Rectal smooth muscle tissue (tissue), 1 donor: ENCODE measurements at regions not wholly inside any gene's neighbourhood (a gene's known extent, or its start where the extent isn't known, plus 50 kb on each side); places are given as distances from the start of the nearest gene placed in this dataset.
A peak's percentile ranks its signal among the peaks of the same experiment; 100 is the strongest.

Experiments used
- H3K27ac ChIP-seq: one replicate; pipeline ENCODE4 v1.7.0; 2013; ENCODE audit warnings: low read depth, low read length, inconsistent platforms
- H3K27me3 ChIP-seq: one replicate; pipeline ENCODE4 v1.7.0; 2013; ENCODE audit warnings: low read length; ENCODE audit not compliant: control insufficient read depth, insufficient read depth
- H3K36me3 ChIP-seq: one replicate; pipeline ENCODE4 v1.7.0; 2013; ENCODE audit warnings: low read length; ENCODE audit not compliant: control insufficient read depth, insufficient read depth
- H3K4me1 ChIP-seq: one replicate; pipeline ENCODE4 v1.7.0; 2013; ENCODE audit warnings: low read length; ENCODE audit not compliant: control insufficient read depth, insufficient read depth
- H3K4me3 ChIP-seq: one replicate; pipeline ENCODE4 v1.7.0; 2013; ENCODE audit warnings: low read length
- H3K9ac ChIP-seq: one replicate; pipeline ENCODE4 v1.7.0; 2013; ENCODE audit warnings: low read length

DNA sequence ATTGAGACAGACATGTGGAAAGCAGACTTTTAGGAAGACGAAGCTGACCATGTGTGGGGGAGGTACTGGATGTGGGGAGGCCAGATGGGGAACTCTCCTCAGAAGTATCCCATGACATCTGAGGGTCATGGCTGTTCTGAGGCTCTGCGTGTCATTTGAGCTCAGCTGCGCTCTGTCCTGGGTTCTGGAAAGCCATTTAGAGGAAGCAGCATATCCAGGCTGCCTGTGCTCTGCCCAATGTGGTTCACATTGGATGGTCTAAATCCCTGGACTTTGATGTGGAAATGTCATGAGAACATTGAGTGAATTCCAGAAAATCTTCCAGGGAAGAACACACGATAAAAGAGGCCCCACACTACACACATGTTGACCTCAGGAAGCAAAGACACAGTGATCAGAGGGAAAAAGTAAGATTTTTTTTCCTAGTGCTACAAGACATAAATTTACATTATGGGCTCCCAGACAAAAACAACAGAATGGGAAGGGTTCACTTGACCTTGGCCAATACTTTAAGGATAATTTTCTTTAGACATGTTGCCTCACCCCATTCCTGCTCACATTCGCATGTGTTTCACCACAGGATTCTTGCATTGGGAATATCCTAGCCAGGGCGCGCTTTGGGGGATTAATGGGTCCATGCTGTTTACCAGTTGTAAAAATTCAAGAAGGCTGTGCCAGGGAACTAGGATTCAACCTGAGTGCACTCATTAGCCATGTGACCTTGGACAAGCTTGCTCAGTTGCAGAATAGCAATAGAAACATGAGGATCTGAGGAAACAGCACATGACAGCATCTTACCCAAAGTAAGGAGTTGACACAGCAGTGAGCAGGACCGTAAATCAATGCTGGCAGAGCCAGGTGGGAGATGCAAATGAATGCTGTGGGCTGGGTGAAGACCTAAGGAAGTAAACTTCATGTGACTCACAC is 73.2 kb upstream of the C1QTNF7 start:
- no peaks in the 10 kb centered on the region for H3K36me3 ChIP-seq
- H3K9ac ChIP-seq: no peak overlapping the region
- H3K4me3 ChIP-seq: no peak overlapping the region
- no peaks in the 10 kb centered on the region for H3K4me1 ChIP-seq
- H3K27ac ChIP-seq: no peak overlapping the region
- H3K27me3 ChIP-seq: no peaks in the 10 kb centered on the region

GRCh38 chr4:15361529-15361928 is 66.3 kb upstream of the C1QTNF7 start:
- no peak overlapping the region for H3K9ac ChIP-seq
- no peak overlapping the region for H3K4me3 ChIP-seq
- H3K27ac ChIP-seq: no peak overlapping the region
- H3K4me1 ChIP-seq: no peaks in the 10 kb centered on the region
- H3K27me3 ChIP-seq: no peaks in the 10 kb centered on the region
- H3K36me3 ChIP-seq: no peaks in the 10 kb centered on the region

- Histone ChIP-seq H3K9ac (no peak overlapping the region), H3K4me1 (no peaks in the 10 kb centered on the region), H3K27me3 (no peaks in the 10 kb centered on the region), H3K4me3 (no peak overlapping the region), H3K36me3 (no peaks in the 10 kb centered on the region), H3K27ac (no peak overlapping the region)
Measured at GRCh38 chr4:15362541-15362940, 65.3 kb upstream of the C1QTNF7 start.

- Histone ChIP-seq H3K27me3 (no peaks in the 10 kb centered on the region), H3K4me3 (no peak overlapping the region), H3K4me1 (no peaks in the 10 kb centered on the region), H3K27ac (no peak overlapping the region), H3K36me3 (no peaks in the 10 kb centered on the region), H3K9ac (no peak overlapping the region)
Measured at GRCh38 chr4:15364183-15364582, 63.6 kb upstream of the C1QTNF7 start.

GRCh38 chr4:15365641-15366040 is 62.2 kb upstream of the C1QTNF7 start:
- Histone ChIP-seq H3K36me3 (no peaks in the 10 kb centered on the region), H3K9ac (no peak overlapping the region), H3K27ac (no peak overlapping the region), H3K4me1 (no peaks in the 10 kb centered on the region), H3K27me3 (no peaks in the 10 kb centered on the region), H3K4me3 (no peak overlapping the region)

GRCh38 chr4:15366721-15367120 is 61.1 kb upstream of the C1QTNF7 start:
- H3K4me3 ChIP-seq: no peak overlapping the region

DNA sequence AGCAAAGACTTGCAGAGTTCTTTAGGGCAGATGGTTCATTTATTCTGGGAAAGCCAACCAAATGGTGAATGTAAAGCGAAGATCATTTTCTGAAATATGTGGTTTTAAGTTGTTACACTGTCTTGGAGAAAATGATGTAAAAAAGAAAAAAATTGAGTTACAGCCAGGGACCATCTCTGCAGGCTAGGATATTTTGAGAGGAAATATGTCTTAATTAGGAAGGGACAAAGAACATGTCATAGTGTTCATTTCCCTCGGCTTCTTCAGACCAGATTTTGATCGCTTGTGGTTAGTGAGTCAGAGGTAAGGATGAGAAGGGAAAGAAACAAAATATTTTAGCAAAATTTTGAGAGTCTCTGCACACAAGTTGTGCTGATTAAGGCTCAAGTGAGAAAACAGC is 59.0 kb upstream of the C1QTNF7 start:
- Histone ChIP-seq H3K4me1 (no peaks in the 10 kb centered on the region), H3K4me3 (no peak overlapping the region), H3K36me3 (no peaks in the 10 kb centered on the region), H3K27me3 (no peaks in the 10 kb centered on the region), H3K9ac (no peak overlapping the region), H3K27ac (no peak overlapping the region)

More at GRCh38 chr4:15366721-15367120, 61.1 kb upstream of the C1QTNF7 start:
- Histone ChIP-seq H3K27me3 (no peaks in the 10 kb centered on the region), H3K36me3 (no peaks in the 10 kb centered on the region), H3K9ac (no peak overlapping the region), H3K4me1 (no peaks in the 10 kb centered on the region), H3K27ac (no peak overlapping the region)

DNA sequence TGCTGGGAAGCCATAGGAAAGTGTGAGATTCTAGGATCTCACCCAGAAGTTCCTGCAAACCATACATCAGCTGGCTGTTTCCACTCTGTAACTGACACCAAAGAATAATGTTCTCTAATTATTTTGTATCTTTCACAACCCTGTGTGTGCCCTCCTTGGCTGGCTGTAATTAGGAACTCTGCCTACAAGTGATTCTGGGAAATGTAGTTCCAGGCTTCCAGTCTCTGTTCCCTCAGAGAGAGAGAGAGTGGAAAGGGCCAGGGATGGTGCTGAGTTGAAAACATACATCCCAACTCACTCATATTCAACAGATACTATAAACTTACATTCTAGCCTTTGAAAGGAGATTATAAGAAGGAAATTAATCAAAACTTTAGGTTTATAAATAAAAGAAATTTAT is 57.5 kb upstream of the C1QTNF7 start:
- H3K27ac ChIP-seq: no peak overlapping the region
- no peak overlapping the region for H3K4me3 ChIP-seq
- no peaks in the 10 kb centered on the region for H3K4me1 ChIP-seq
- H3K9ac ChIP-seq: no peak overlapping the region
- no peaks in the 10 kb centered on the region for H3K36me3 ChIP-seq
- no peaks in the 10 kb centered on the region for H3K27me3 ChIP-seq

DNA sequence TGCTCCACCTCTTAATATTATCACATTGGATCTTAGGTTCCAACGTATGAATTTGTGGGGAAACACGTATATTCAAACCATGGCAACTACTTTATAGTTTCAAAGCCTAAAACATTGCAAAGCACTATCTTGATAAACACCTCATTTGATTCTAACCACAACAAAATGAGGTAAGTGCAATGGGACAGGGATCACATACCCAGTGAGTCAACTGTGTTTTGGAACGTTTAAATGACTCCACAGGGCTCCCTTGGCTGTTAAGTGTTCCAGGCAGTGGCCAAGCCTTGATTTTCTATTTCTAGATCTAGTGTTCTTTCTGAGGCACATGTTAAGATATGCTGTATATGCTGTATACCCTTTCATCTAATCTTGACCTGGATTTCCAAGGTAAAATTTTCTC is 54.5 kb upstream of the C1QTNF7 start:
- Histone ChIP-seq H3K9ac (no peak overlapping the region), H3K27me3 (no peaks in the 10 kb centered on the region), H3K4me3 (no peak overlapping the region), H3K27ac (no peak overlapping the region), H3K4me1 (peaks cover 7% of the 10 kb centered on the region), H3K36me3 (no peaks in the 10 kb centered on the region)

DNA sequence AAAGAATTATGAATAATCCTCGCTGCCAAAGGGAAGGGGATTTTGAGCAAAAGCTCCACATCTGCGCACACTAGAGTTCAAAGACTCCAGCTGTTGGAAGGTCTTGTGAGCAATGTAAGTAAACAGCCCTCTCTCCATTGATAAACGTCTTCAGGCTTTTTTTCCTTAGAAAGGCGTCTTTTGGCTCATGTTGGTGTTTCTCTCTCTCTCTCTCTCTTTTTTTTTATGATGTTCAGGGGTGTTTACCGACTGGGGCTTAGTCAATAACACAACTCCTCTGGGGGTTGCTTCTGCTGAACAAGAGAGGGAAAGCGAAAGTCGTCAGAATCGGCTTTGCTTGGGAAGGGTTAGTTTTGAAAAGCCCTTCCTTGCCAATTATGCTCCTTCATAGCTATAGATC is 53.2 kb upstream of the C1QTNF7 start:
- no peak overlapping the region for H3K27ac ChIP-seq

DNA sequence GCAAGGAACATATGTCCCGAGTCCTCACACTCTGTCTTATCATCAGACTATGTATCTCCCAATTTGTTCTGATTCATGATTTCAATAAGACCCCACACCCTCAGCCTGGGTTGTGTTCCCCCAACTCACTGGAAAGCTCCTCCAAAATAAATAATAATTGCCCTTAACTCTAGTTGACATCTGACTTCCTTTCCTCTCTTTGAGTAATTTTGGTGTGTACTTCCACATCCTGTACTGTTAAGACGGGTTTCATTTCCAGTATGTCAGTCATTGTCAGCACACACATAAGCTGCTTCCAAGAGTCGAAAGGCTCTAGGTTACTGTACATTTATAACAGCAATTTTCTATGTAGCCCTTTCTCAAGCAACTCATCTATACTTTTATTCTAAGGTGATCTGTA is 52.2 kb upstream of the C1QTNF7 start:
- Histone ChIP-seq H3K4me3 (no peak overlapping the region), H3K4me1 (peaks cover 10% of the 10 kb centered on the region), H3K36me3 (no peaks in the 10 kb centered on the region), H3K27me3 (no peaks in the 10 kb centered on the region), H3K9ac (no peak overlapping the region), H3K27ac (peak overlapping the region; percentile 3)

More for the DNA sequence above, 53.2 kb upstream of the C1QTNF7 start:
- Histone ChIP-seq H3K4me1 (peaks cover 10% of the 10 kb centered on the region), H3K9ac (no peak overlapping the region), H3K36me3 (no peaks in the 10 kb centered on the region), H3K4me3 (no peak overlapping the region), H3K27me3 (no peaks in the 10 kb centered on the region)

- no peaks in the 10 kb centered on the region for H3K27me3 ChIP-seq
- peaks cover 10% of the 10 kb centered on the region for H3K4me1 ChIP-seq
- no peak overlapping the region for H3K9ac ChIP-seq
- peak overlapping the region; percentile 36 for H3K27ac ChIP-seq
- H3K4me3 ChIP-seq: no peak overlapping the region
- no peaks in the 10 kb centered on the region for H3K36me3 ChIP-seq
Measured at GRCh38 chr4:15376145-15376544, 51.7 kb upstream of the C1QTNF7 start.

DNA sequence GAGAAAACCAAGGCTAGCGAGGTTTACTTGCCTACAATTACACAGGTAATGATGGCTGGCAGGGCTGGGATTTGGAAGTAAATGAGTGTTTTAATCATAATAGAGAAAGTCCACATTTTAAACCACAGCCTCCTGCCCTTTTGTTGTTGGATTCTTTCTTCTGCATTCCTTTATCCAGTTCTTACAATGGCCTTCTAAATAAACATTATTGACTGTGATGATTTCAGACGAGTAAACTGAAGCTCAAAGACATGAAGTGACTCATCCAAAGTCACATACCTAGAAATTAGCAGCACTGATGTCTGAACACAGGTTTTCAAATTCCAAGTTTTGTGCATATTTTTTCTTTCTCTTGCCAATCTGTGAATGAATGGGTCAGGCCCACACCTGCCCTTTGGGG is 51.2 kb upstream of the C1QTNF7 start:
- peaks cover 10% of the 10 kb centered on the region for H3K4me1 ChIP-seq
- no peaks in the 10 kb centered on the region for H3K27me3 ChIP-seq
- no peaks in the 10 kb centered on the region for H3K36me3 ChIP-seq
- no peak overlapping the region for H3K4me3 ChIP-seq
- peak overlapping the region; percentile 36 for H3K27ac ChIP-seq
- H3K9ac ChIP-seq: no peak overlapping the region
